GM12874 (cell line): ENCODE measurements at regions not wholly inside any gene's neighbourhood (a gene's known extent, or its start where the extent isn't known, plus 50 kb on each side); places are given as distances from the start of the nearest gene placed in this dataset.

Source experiments
- CTCF ChIP-seq: IDR thresholded peaks from 2 replicates; pipeline ENCODE4 v1.5.1; 2011; ENCODE audit warnings: low read depth, mild to moderate bottlenecking, control low read depth, low read length, moderate library complexity; ENCODE audit not compliant: insufficient read depth

DNA sequence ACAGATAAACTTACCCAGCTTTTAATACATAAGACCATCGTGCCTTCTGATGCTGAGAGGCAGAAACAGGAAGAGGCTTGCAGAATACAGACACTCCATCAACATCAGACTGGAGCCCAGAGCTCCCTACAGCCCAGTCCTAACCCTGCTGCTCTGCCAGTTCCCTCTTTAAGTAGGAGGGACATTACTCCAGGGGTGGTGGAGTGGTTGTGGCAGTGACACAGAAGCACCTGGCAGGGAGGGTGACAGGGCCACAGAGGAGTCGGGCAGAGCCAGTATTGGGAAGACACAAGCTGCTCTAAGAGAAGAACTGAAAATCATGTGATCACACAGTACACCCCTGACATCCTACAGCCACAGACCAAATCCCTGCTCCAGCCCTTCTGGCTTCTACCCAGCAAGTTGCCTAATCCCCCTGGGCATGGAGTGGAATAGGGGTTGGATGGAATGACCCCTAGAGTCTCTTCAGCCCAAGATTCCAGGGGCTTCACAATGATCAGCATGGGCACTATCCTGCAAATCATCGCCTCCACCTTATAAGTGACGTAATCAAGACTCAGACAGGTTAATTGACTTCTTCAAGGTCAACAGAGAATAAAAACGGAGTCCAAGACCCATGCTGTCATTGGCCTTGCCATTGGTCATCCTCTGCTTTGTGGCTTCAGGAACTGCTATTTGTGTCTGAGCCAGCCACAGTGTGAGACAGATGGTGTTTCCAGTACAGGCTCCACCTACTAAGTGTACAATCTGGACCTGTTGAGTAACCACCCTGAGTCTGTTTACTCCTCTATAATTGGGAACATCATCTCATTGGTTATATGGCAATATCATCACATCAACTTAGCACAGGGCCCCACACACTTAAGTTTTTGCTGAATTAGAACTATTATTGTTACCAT, 61.1 kb upstream of the ZMIZ1 start:
- TF ChIP-seq CTCF, result no peak

- TF ChIP-seq CTCF, result no peak
Observed at GRCh38 chr10:79009145-79009544, 59.6 kb upstream of the ZMIZ1 start.

- no peak for TF ChIP-seq CTCF
Observed at GRCh38 chr10:79012567-79012966, 56.2 kb upstream of the ZMIZ1 start.

- no peak for TF ChIP-seq CTCF
Observed at GRCh38 chr10:79013406-79013987, 55.3 kb upstream of the ZMIZ1 start.

DNA sequence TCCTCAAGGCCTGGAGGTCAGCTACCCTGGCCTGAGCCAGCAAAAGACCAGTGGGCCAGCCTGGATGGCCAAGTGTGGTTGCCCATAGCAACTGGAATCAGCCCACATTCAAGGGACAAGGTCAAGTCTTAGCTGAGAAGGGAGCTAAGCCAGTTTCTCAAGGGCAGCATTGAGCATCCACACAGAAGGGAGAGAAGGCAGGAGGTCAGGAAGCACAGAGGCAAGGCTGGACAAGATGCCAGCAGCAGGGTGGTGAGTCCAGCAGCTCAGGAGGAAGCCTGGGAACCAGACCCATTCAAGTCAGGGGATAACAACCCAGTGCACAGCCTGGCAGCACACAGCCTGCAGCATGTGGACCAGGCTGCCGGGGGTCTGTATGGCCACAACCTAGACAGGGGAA, 54.0 kb upstream of the ZMIZ1 start:
- TF ChIP-seq CTCF, result no peak

DNA sequence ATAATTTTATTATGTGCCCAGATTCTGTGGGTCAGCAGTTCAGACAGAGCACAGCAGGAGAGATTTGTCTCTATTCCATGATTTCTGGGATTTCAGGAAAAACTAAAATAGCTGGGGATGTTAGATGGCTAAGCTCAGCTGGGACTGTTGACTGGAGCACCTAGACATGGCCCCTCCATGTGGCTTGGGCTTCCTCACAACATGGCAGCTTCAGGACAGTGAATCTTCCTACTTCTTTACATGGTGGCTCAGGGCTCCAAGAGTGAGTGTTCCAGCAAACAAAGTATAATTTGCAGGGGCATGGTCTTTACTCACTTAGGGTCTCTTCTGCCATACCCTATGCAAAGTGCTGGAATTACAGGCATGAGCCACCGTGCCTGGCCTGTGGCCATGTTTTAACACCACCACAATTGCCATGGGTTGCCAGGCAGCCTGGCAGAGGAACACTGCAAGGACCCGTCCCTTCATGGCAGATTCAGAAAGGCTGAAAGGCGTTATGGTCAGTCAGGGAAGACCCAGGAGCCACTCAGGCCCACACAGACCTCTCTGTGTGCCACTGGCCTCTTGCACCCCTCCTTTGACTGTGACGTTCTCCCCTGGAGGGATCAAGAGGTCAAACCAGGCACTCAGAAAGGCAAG, 50.8 kb upstream of the ZMIZ1 start:
- no peak for TF ChIP-seq CTCF

DNA sequence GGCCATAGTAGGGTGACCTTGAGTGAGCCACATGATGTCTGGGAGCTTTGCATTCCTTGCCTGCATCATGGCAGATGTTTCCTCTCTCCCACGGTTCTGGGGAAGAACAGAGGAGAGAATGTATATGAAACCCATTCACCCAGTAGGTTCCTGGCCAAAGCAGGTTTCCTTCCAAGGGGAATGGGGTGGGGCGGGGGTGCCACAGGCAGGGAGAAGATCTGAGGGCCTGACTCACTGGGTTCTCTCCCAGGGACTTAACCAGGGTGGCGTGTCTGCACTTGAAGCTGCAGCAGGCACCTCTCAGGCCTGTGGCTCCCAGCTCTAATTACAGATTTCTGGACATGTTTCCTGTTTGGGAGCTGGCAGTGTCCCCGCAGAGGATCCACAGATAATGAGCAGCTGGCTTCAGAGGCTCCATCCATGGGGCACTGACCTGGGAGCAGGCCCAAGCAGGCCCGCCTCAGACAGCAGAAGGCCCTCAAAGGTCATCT, 50.2 kb upstream of the ZMIZ1 start:
- TF ChIP-seq CTCF, result no peak
